LNCaP clone FGC (cell line): ENCODE measurements at regions not wholly inside any gene's neighbourhood (a gene's known extent, or its start where the extent isn't known, plus 50 kb on each side); places are given as distances from the start of the nearest gene placed in this dataset.

Experiments
- DNase-seq: peaks from one replicate; pipeline ENCODE4 v3.0.0-alpha.2; 2011; ENCODE audit warnings: low read depth
- H3K4me3 ChIP-seq: 2 replicates; pipeline ENCODE4 v1.5.1; 2011; ENCODE audit warnings: mild to moderate bottlenecking, low read depth, low read length, control low read depth
- TF ChIP-seq, protein P1 (sequence below): IDR thresholded peaks from 2 replicates; pipeline ENCODE4 v1.5.1; 2012; ENCODE audit warnings: mild to moderate bottlenecking; ENCODE audit not compliant: control insufficient read depth, insufficient read depth; ENCODE audit errors: extremely low read depth

DNA sequence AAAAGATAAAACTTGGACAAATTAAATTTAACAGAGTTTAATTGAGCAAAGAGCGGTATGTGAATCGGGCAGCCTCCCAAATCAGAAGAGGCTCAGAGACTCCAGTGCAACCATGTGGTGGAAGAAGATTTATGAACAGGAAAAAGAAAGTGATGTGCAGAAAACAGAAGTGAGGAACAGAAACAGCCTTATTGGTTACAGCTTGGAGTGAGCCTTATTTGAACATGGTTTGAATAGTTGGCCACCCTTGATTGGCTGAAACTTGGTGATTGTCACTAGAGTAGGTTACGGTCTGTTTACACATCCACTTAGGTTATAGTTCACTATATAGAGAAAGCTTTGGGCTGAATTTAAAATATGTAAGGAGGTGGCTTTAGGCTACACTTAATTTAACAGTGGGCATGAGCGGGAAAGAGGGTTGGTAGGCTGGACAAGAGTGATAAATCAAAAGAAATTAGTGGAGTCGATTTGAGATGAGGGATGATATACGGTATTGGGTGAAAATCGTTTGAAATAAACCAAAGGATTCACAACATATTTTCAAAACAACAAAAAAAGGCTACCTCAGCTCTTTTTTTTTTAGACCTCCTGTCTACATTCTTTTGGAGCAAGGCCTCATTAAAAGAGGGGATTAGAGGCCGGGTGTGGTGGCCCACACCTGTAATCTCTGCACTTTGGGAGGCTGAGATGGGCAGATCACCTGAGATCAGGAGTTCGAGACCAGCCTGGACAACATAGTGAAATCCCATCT lies 84.3 kb upstream of the PREP start:
- TF ChIP-seq, protein P1, sequence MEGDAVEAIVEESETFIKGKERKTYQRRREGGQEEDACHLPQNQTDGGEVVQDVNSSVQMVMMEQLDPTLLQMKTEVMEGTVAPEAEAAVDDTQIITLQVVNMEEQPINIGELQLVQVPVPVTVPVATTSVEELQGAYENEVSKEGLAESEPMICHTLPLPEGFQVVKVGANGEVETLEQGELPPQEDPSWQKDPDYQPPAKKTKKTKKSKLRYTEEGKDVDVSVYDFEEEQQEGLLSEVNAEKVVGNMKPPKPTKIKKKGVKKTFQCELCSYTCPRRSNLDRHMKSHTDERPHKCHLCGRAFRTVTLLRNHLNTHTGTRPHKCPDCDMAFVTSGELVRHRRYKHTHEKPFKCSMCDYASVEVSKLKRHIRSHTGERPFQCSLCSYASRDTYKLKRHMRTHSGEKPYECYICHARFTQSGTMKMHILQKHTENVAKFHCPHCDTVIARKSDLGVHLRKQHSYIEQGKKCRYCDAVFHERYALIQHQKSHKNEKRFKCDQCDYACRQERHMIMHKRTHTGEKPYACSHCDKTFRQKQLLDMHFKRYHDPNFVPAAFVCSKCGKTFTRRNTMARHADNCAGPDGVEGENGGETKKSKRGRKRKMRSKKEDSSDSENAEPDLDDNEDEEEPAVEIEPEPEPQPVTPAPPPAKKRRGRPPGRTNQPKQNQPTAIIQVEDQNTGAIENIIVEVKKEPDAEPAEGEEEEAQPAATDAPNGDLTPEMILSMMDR = no peak
- no peak overlapping the region for H3K4me3 ChIP-seq
- no peak for DNase-seq

- H3K4me3 ChIP-seq = no peak overlapping the region
- TF ChIP-seq, protein P1 = no peak
- DNase-seq = no peak
These were observed 82.6 kb upstream of the PREP start for GRCh38 chr6:105485456-105485855.

DNA sequence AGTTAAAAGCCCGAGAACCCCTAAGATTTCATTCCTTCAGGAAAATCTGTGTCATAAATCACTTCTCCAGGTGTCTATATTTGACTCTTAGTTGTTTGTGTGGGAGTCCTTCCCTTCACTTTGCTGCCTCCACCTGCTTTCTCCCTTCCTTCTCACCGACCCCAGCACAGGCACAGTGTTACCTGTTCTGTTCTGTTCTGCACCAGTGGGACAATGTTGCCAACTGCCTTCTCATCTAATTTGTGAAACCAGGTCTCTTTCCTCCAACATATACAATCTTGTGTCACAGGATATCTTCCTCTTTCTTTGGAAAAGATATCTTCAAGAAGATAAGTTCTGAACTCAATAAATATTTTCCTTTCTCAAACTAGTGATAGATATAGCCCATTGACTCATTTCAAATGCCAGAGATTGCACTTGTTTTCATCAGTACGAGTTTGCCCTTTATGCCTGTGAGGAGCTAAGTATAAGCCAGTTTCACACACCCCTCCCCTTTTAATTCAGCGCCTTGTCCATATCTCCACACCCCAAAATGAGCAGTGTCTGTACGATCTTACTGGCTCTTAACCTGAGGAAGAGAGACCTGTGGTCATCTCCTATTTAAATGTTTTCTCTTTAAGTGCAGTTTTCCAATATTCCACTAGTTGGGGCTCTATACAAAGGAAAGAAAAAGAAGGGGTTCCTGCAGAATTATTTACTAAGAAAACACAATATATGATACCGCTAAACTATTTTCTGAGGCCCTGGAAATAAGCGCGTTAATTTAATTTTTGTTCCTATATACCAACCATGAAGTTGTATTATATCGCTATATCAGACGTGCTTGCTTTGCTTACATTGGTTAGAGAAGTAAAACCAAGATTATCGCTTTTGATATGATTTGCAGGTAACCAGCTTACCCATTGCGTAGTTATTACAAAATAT lies 81.6 kb upstream of the PREP start:
- DNase-seq = no peak
- TF ChIP-seq, protein P1 = peak; percentile 66
- H3K4me3 ChIP-seq = no peak overlapping the region

DNA sequence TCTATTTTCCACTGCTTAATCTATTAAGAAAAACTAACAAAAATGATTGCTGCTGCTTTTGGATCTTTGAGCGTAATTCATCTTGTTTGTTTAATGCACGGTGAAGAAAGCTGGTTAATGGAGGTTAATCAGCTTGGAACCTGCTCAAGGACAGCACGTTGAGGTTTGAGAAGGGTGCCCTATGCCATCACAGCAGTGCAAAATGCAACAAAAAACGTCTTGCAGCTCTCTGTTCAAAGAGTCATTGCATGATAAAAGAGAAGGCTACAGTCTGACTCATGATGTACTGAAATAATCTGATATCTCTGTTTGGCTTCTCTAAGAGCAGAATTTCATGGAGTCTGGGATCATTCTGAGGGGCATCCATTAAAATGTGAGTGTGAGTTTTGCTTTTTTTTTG lies 80.6 kb upstream of the PREP start:
- no peak for DNase-seq
- no peak overlapping the region for H3K4me3 ChIP-seq
- TF ChIP-seq, protein P1 = no peak

DNA sequence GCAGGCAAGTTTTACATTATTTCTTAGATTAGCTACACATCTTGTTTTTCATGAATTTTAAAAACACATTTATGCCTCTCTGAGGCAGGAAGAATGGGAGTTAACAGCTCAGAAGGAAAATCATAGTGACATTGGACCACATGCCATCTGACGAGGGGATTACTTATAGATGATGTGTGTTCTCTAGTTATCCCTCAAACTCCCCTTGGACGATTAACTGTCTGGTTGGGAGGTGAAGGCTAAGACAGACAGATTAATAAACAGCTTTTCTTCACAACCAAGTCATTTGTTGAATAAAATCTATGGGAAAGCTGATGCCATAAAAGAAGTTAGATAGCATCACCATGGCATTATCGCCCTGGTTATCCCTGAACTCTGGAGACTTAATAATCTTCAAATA lies 80.0 kb upstream of the PREP start:
- H3K4me3 ChIP-seq = no peak overlapping the region
- no peak for DNase-seq
- TF ChIP-seq, protein P1 = no peak

DNA sequence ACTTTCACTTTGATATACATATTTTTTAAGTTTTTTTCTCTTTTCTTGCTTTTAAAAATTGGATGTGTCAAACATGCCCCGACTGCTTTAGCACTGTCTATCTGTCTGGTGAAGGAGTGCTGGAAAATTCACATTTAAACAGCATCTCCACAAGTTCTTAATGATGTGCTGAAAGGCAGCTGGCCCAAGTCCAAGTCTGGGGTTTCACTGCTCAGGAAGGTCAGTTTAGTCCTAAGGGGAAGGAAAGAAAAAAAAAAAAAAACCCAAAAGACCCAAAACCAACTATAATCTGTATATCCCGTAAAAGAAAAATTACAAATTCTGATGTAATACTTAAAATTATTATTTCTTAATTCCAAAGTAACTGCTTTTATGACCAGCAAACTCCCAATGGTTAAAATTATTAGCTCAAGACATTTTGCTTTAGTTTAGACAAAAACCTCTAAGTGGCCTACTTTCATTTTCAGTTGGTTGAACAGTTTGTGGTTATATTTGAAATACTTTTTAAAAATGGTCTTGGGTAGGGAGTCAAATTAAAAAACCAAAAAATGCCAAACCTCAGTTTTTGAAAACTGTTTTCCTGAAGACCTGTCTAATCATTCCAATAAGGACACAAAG lies 79.5 kb upstream of the PREP start:
- no peak overlapping the region for H3K4me3 ChIP-seq
- no peak for DNase-seq
- TF ChIP-seq, protein P1 = no peak
